ENCODE measurements at regions not wholly inside any gene's neighbourhood (a gene's known extent, or its start where the extent isn't known, plus 50 kb on each side); places are given as distances from the start of the nearest gene placed in this dataset.

DNA sequence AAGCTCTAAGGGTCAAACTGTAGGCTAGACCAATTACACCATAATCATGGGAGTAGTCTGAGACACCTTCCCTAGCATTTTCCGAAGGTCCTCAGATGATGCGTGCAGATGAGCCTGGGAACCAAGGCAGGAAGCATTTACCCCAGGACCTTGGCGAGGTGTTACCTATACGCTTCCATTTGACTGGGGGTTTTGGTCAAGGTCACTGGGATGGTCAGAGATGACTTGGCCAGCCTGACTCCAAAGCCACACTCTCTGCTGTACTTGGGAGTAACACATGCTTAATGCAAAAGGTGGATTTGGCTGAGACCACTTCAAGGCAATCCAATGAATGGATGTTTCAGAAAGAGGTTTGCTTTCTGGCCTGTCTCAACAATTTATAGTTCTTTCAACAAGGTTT is 98.9 kb upstream of the IRS2 start:
- TF ChIP-seq, protein P1, sequence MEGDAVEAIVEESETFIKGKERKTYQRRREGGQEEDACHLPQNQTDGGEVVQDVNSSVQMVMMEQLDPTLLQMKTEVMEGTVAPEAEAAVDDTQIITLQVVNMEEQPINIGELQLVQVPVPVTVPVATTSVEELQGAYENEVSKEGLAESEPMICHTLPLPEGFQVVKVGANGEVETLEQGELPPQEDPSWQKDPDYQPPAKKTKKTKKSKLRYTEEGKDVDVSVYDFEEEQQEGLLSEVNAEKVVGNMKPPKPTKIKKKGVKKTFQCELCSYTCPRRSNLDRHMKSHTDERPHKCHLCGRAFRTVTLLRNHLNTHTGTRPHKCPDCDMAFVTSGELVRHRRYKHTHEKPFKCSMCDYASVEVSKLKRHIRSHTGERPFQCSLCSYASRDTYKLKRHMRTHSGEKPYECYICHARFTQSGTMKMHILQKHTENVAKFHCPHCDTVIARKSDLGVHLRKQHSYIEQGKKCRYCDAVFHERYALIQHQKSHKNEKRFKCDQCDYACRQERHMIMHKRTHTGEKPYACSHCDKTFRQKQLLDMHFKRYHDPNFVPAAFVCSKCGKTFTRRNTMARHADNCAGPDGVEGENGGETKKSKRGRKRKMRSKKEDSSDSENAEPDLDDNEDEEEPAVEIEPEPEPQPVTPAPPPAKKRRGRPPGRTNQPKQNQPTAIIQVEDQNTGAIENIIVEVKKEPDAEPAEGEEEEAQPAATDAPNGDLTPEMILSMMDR (IDR thresholded peaks at IDR 0.05; ENCODE audit: low read depth, low read length) = no peak
- H3K4me3 ChIP-seq (ENCODE audit: low read depth, low read length) = no peak overlapping the region

DNA sequence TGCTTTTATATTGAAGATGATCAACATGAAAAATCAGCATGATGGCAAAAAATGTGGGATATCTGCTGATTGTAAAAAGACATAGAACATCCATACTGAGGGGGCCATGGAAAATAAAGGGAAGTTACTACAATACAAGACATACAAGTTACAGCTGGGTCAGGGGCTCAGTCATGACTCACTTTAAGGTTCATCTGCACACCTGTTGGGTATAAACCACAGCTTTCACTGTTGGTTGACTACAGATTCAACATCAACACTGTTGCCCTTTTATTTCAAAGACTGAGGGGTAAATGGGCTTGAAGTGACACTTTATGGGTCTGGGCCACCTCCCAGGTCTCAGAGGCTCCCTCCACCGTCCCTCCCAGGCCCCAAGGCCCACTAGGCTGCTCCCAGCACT is 98.1 kb upstream of the IRS2 start:
- no peak overlapping the region for H3K4me3 ChIP-seq (ENCODE audit: low read depth, low read length)
- TF ChIP-seq, protein P1 (IDR thresholded peaks at IDR 0.05; ENCODE audit: low read depth, low read length) = no peak

DNA sequence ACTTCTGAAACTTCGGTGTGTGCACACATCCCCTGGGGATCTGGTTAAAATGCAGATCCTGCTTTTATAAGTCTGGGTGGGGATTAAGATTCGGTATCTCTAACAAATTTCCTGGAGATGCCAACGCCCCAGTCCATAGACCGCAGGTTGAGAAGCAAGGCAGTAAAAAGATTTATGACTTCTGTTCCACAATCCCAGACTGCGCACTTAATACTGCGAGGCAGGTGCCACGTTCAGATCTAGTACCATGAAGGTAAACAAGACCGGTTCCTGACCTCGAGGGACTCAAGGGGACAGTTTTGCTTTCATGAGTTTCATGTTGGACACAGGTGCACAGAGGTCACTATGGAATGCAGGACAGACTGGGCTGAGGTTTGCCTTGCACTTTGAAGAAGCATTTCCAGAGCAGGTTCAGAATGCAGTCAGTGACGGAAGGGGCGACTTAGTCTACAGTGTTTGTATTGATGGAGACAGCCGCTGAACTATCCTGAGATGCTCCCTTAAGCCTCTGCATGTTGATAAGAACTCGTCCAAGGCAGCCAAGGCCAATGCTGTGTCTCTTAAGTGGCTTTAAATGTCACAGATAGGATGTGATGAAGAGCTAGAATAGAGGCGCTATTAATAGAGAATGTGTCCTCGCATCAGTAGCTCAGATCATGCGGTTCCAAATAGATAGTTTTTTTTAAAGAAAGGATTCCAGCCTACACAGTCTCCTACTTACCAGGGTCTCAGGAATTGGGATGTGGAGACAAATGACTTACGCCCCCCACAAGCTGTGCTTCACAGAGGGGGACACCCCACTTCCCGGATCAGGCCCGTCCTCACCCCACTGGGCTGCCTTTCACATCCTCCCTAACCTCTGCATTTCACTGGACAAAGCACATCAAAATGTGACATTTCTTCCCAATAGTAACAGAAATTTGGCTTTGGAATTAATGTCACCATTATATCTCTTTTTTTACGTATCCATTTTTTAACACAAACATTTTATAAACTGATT is 97.1 kb upstream of the IRS2 start:
- TF ChIP-seq, protein P1 (IDR thresholded peaks at IDR 0.05; ENCODE audit: low read depth, low read length) = no peak

DNA sequence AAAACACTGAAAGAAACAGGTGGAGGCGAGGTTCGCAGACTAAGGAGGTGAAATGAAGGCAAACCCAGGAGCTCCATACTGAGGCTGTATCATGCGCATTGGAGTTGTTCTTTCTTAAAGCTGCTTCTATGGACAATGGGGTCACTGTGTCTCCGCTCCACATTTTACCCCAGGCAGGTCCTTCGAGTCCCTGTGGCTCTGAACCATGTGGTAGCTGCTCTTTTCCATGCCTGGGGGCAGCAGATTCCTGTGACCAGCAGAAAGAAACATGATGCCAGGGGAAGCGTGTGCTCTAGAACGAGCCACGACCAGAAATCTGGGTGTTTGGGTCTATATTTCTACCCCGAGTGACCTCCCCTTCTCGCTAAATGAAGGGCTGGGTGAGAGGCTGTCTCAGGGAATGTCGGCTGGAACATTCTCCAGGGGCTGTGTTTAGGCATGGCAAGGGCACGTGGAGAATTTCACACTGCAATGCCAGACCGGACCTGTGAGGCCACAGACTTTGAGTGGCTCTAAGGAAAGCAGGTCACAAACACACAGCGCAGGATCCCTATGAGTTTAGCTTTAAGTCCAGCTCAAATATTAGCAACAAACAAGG is 95.7 kb upstream of the IRS2 start:
- TF ChIP-seq, protein P1 (IDR thresholded peaks at IDR 0.05; ENCODE audit: low read depth, low read length) = no peak
- H3K4me3 ChIP-seq (ENCODE audit: low read depth, low read length) = no peak overlapping the region

More for the DNA sequence above, 97.1 kb upstream of the IRS2 start:
- H3K4me3 ChIP-seq (ENCODE audit: low read depth, low read length) = no peak overlapping the region

DNA sequence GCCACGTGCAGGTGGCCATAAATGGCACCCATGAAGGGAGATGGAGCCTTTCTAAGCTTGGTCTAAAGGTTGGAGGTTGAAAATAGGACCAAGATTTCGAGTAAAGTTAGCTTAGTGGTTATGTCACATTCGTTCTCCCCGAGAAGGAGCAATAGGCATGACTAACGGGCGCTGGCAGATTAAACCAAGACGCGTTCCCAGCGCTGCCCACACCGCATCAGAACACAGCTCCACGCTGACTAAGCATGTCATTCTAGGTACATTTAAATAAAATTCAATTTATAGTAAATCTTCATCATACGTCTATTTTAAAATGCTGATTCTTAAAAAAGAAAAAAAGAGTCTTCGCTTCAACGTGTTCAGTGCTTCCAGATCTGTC is 95.0 kb upstream of the IRS2 start:
- H3K4me3 ChIP-seq (ENCODE audit: low read depth, low read length) = no peak overlapping the region
- TF ChIP-seq, protein P1 (IDR thresholded peaks at IDR 0.05; ENCODE audit: low read depth, low read length) = no peak

DNA sequence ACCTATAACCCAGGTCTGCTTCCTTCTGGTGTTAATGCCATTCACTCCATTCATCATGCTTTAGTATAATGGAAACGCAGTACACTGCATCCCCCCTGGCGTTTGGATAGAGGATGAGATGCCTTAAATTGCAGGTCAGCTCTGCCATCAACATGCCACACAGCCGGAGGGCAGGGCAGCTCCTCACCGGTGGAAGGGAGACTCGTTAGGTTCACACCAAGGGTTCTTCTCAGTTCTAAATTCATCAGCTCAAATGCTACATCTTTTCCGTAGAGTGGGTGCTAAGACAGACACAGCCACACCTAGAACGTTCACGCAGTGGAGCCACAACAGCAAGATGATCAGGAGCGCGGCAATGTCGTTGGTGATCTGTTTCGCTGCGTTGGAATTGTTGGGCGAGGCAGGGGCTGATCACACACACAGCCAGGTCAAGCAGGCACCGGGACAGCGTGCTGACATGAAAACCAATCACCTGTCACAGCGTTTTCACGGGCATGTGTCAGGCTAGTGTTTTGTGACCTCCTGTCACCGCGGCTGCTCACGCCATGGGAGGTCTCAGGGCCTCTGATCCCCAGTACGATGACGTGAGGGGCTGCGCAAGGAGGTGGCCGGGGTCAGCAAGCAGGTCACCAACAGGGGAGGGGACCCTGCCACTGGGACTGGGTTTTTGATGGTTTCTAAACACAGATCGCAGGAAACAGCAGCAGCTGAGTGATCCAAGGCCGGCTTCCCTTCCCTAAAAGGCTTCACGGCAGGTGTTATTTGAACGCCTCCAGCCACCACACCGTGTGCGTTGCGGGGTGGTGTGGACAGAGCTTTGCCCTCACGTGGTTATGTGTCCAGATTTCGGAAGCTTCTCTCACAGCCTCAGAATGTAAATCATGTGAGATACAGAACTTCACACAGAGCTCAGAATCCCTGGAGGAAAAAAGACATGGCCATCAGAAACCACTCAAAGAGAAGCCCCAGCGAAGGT is 94.3 kb upstream of the IRS2 start:
- no peak overlapping the region for H3K4me3 ChIP-seq (ENCODE audit: low read depth, low read length)
- TF ChIP-seq, protein P1 (IDR thresholded peaks at IDR 0.05; ENCODE audit: low read depth, low read length) = no peak
